ENCODE measurements at regions not wholly inside any gene's neighbourhood (a gene's known extent, or its start where the extent isn't known, plus 50 kb on each side); places are given as distances from the start of the nearest gene placed in this dataset.

DNA sequence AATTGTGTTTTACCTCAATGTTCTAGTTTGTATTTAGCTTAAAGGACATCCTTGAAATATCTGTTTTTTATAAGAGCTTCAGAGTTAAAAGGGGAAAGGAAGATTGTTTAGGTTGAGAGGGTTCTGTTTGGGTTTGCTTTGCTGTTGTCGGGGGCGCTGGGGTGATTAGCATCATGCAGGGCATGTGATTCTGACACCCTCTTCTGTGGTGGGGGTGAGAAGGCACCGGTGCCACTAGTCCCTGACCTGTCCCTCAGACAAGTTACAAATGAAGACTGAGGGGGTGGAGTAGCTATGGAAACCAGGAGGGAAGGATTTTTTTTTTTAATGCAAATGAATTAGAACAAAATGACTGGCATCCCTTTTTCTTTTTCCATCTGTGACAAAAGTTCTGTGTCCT is 291.3 kb downstream of the RPAP3 start:
- Histone ChIP-seq H3K36me3 (ENCODE audit: control insufficient read depth, insufficient read depth, low read length) (no peaks in the 10 kb centered on the region), H3K4me1 (ENCODE audit: control insufficient read depth, insufficient read depth, low read length) (peaks cover 3% of the 10 kb centered on the region), H3K4me3 (ENCODE audit: insufficient read depth, low read depth, low read length) (no peak overlapping the region), H3K27ac (ENCODE audit: insufficient read depth, low read depth, low read length, poor library complexity, severe bottlenecking) (no peak overlapping the region), H3K9me3 (ENCODE audit: control insufficient read depth, low read length) (no peaks in the 10 kb centered on the region), H3K27me3 (ENCODE audit: control insufficient read depth, insufficient read depth, low read length, poor library complexity, severe bottlenecking) (no peaks in the 10 kb centered on the region)
- WGBS, 2 experiments = 62 to 74% methylated on average over 3 of the region's 3 CpGs

DNA sequence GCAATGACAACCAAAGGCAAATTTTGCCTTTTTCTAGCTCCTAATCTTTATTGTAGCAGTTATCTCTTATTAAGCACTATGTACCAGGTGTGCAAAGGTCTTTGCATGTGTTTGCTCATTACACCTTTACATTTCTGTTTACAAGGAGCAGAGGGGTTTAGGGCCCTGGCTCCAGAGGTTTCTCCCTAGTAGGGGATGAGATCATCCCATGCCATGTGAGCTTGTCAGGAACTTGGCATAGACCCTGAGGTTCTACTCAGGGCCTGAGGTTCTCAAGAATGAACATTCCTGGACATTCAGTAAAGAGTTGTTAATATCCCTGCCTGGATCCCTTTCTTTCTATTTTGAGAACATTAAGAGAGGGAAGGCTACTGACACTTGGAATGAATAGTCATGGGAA is 292.0 kb downstream of the RPAP3 start:
- H3K36me3 ChIP-seq (ENCODE audit: control insufficient read depth, insufficient read depth, low read length) = no peaks in the 10 kb centered on the region

DNA sequence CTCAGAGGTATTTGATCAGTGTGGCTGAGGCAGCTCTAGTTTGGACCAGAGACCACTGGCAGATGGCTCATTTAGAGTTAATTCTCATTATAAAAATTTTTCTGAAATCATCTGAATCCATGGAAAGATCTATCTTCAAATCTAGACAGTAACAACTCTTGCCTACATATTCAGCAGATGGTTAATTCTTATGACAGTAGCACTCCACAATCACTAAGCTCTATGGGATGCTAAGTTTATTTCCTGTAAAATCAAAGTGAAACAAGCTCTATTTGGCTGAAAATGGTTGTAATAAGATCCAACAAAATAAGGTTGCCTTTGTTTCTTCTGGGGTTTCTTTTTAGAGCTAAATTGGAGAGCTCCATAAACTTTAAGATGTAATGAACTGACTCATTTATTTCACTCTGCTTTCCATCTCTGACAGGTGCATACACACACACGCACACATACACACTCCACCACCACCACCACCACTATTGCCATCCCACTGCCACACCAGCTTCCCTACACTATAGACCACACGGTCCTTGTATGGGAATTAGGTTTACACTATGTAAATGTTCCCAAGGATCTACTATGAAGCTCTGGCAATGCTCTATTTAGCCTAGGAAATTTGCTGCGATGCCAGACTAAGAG is 293.1 kb downstream of the RPAP3 start:
- H3K4me3 ChIP-seq (ENCODE audit: insufficient read depth, low read depth, low read length) = no peak overlapping the region
- H3K4me1 ChIP-seq (ENCODE audit: control insufficient read depth, insufficient read depth, low read length) = peaks cover 3% of the 10 kb centered on the region
- no peaks in the 10 kb centered on the region for H3K27me3 ChIP-seq (ENCODE audit: control insufficient read depth, insufficient read depth, low read length, poor library complexity, severe bottlenecking)
- 87 to 99% methylated on average over 3 of the region's 3 CpGs for WGBS, 2 experiments
- no peak overlapping the region for H3K27ac ChIP-seq (ENCODE audit: insufficient read depth, low read depth, low read length, poor library complexity, severe bottlenecking)
- no peaks in the 10 kb centered on the region for H3K9me3 ChIP-seq (ENCODE audit: control insufficient read depth, low read length)
- H3K36me3 ChIP-seq (ENCODE audit: control insufficient read depth, insufficient read depth, low read length) = no peaks in the 10 kb centered on the region

More for the DNA sequence above, 292.0 kb downstream of the RPAP3 start:
- H3K27ac ChIP-seq (ENCODE audit: insufficient read depth, low read depth, low read length, poor library complexity, severe bottlenecking) = no peak overlapping the region
- H3K27me3 ChIP-seq (ENCODE audit: control insufficient read depth, insufficient read depth, low read length, poor library complexity, severe bottlenecking) = no peaks in the 10 kb centered on the region
- H3K4me3 ChIP-seq (ENCODE audit: insufficient read depth, low read depth, low read length) = no peak overlapping the region
- no peaks in the 10 kb centered on the region for H3K9me3 ChIP-seq (ENCODE audit: control insufficient read depth, low read length)
- H3K4me1 ChIP-seq (ENCODE audit: control insufficient read depth, insufficient read depth, low read length) = peaks cover 3% of the 10 kb centered on the region

DNA sequence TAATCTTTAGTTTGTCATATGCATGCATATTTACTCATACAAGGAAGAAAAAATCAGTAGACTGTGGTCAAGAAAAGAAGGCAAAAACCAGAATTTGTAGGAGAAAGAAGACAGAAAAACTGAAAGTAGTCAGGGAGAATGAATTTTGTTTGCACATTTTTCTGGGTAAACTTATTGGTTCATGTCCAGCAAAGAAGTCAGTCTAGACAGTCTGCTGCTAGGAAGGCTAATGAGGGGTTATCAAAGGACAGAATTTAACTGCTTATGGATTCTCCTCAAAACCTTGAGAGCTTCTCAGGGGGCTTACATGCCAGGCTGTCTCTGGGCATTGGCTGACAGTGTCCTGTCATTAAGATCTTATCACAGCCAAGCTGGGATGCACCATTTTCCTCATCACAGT is 293.9 kb downstream of the RPAP3 start:
- peaks cover 3% of the 10 kb centered on the region for H3K4me1 ChIP-seq (ENCODE audit: control insufficient read depth, insufficient read depth, low read length)
- H3K4me3 ChIP-seq (ENCODE audit: insufficient read depth, low read depth, low read length) = no peak overlapping the region
- no peak overlapping the region for H3K27ac ChIP-seq (ENCODE audit: insufficient read depth, low read depth, low read length, poor library complexity, severe bottlenecking)
- no peaks in the 10 kb centered on the region for H3K9me3 ChIP-seq (ENCODE audit: control insufficient read depth, low read length)
- no peaks in the 10 kb centered on the region for H3K36me3 ChIP-seq (ENCODE audit: control insufficient read depth, insufficient read depth, low read length)
- no peaks in the 10 kb centered on the region for H3K27me3 ChIP-seq (ENCODE audit: control insufficient read depth, insufficient read depth, low read length, poor library complexity, severe bottlenecking)

DNA sequence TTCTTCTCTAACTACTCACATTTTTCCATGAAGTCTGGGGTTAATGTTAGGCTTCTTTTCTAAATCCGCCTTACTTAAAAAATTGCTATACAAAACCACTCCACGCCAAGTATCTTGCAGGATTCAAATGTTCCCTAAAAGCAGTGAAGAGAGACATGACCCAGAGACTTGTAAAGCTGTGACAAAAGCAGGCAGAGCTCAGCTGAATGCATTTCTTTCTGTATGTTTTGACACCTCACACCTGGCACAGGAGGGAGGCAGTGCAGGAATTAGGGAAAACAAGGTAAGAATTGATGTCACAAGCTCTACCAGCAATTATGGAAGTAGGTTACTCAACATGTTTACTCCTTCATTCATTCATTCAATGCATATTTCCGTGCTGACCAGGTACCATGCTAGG is 295.0 kb downstream of the RPAP3 start:
- Histone ChIP-seq H3K4me1 (ENCODE audit: control insufficient read depth, insufficient read depth, low read length) (peaks cover 3% of the 10 kb centered on the region), H3K36me3 (ENCODE audit: control insufficient read depth, insufficient read depth, low read length) (no peaks in the 10 kb centered on the region), H3K9me3 (ENCODE audit: control insufficient read depth, low read length) (no peaks in the 10 kb centered on the region), H3K27me3 (ENCODE audit: control insufficient read depth, insufficient read depth, low read length, poor library complexity, severe bottlenecking) (no peaks in the 10 kb centered on the region), H3K27ac (ENCODE audit: insufficient read depth, low read depth, low read length, poor library complexity, severe bottlenecking) (no peak overlapping the region), H3K4me3 (ENCODE audit: insufficient read depth, low read depth, low read length) (no peak overlapping the region)
- 90 to 98% methylated on average over 3 of the region's 3 CpGs for WGBS, 2 experiments

DNA sequence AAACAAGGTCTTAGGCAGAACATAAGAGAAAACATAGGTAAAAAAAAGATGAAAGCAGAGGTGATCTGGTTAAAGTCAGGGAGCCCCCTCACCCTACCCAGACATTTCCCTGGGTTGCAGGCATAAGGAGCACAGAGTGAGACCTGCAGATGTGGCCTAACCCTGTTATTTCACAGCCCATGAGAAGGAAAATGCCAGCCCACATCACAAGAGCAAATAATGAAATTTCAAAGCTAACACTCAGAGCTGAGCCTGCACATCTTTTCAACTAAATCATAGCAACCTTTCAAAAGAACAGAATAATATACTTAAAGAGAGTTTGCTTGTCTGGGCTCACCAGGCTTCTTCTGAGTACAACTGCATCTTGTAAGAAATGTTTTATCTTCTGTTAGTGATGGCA is 295.4 kb downstream of the RPAP3 start:
- H3K4me1 ChIP-seq (ENCODE audit: control insufficient read depth, insufficient read depth, low read length) = peaks cover 3% of the 10 kb centered on the region
- no peaks in the 10 kb centered on the region for H3K27me3 ChIP-seq (ENCODE audit: control insufficient read depth, insufficient read depth, low read length, poor library complexity, severe bottlenecking)
- no peaks in the 10 kb centered on the region for H3K9me3 ChIP-seq (ENCODE audit: control insufficient read depth, low read length)
- no peak overlapping the region for H3K4me3 ChIP-seq (ENCODE audit: insufficient read depth, low read depth, low read length)
- no peak overlapping the region for H3K27ac ChIP-seq (ENCODE audit: insufficient read depth, low read depth, low read length, poor library complexity, severe bottlenecking)
- no peaks in the 10 kb centered on the region for H3K36me3 ChIP-seq (ENCODE audit: control insufficient read depth, insufficient read depth, low read length)

DNA sequence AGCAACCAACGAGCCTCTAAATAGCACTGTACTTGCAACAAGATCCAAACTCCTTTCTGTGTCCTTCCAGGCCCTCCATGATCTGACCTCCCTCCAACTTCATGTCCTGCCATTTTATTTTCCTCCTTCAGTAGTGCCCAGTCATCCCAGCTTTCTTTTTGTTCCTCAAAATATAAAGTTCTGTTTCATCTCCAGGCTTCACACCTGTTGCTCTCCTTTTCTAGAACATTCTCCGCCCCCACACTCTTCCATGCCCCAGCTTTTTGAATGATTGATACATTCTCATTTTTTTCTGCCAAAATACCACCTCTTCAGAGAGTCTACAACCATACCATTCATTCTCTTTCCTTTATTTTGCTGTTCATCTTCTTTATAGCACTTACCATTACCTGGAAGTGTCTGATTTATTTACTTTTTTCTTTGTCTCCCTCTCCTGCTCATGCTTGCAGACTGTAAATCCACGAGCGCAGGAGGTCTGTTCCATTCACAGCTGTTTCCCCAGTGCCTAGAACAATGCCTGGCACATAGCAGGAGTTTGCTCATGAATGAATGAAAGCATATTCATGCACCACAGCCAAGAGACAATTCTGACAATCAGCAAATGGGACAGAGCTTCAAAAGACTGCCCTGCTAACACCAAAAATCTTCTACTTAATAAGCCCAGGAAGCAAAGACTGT is 296.4 kb downstream of the RPAP3 start:
- H3K27me3 ChIP-seq (ENCODE audit: control insufficient read depth, insufficient read depth, low read length, poor library complexity, severe bottlenecking) = no peaks in the 10 kb centered on the region
- H3K4me1 ChIP-seq (ENCODE audit: control insufficient read depth, insufficient read depth, low read length) = peaks cover 3% of the 10 kb centered on the region
- H3K9me3 ChIP-seq (ENCODE audit: control insufficient read depth, low read length) = no peaks in the 10 kb centered on the region
- H3K27ac ChIP-seq (ENCODE audit: insufficient read depth, low read depth, low read length, poor library complexity, severe bottlenecking) = no peak overlapping the region
- H3K4me3 ChIP-seq (ENCODE audit: insufficient read depth, low read depth, low read length) = no peak overlapping the region
- 69 to 83% methylated on average over 4 of the region's 4 CpGs for WGBS, 2 experiments
- no peaks in the 10 kb centered on the region for H3K36me3 ChIP-seq (ENCODE audit: control insufficient read depth, insufficient read depth, low read length)

DNA sequence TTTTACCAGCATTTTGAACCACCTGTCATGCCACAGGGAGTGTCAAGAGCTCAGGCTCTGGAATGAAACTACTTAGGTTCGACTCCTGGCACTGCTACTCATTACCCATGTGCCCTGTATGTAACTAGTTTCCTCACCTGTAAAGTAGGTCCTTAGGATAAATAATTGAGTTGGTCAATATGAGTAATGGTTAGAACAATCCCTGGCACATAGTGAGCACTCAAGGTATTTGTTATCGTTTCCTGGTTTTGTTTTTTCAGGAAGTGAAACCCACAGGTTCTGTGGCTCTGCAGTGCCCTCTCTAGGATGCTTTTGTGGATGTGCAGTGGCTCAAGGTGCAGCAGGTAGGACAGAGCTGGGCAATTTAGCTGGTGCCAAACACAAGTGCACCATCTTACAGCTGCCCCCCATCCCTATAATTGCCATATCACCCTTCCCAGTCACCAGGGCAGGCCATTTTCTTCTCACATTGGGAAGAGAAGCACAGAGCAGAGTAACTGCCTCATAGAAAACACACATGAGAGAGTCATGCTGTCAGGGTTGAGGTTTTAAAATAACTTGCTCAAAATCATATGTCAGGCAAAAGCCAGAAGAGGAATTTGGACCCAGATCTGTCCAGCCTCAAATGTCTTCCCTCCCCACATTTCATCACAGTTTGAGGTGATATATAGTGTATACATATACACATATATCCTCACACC is 297.5 kb downstream of the RPAP3 start:
- Histone ChIP-seq H3K36me3 (ENCODE audit: control insufficient read depth, insufficient read depth, low read length) (no peaks in the 10 kb centered on the region), H3K27me3 (ENCODE audit: control insufficient read depth, insufficient read depth, low read length, poor library complexity, severe bottlenecking) (no peaks in the 10 kb centered on the region), H3K9me3 (ENCODE audit: control insufficient read depth, low read length) (no peaks in the 10 kb centered on the region), H3K27ac (ENCODE audit: insufficient read depth, low read depth, low read length, poor library complexity, severe bottlenecking) (no peak overlapping the region), H3K4me3 (ENCODE audit: insufficient read depth, low read depth, low read length) (no peak overlapping the region), H3K4me1 (ENCODE audit: control insufficient read depth, insufficient read depth, low read length) (peaks cover 3% of the 10 kb centered on the region)
- WGBS, 2 experiments = 78 to 86% methylated on average over 2 of the region's 2 CpGs

DNA sequence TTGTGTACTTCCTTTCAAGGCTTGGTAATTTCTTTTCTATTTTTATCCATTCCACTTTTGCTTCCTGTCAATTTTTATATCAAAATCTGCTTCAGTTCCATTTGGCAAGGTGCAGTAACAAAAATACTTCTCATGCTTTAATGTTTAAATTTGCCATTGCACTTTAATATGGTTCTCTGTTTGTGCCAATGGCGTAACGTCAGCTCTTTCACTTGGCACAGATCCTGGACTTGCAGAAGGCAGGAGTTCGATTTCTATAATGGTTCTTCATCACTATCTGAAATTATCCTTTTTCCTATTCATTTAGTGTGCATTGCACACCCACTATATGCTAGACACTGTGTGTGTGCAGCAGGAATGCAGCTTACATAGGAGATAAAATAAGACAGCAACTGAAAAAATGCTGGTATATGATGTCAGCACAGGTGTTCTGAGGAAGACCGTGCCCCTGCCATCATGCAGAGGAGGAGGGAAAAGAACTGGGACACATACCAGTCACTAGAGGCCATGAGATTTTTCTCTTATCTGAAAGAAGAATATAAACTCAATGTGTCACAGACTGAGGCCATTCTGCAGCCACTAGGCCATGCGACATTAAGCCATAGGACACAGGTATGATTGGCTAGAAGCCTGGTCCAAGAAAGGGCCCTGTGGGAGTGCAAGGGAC is 298.2 kb downstream of the RPAP3 start:
- peaks cover 3% of the 10 kb centered on the region for H3K4me1 ChIP-seq (ENCODE audit: control insufficient read depth, insufficient read depth, low read length)
- no peaks in the 10 kb centered on the region for H3K27me3 ChIP-seq (ENCODE audit: control insufficient read depth, insufficient read depth, low read length, poor library complexity, severe bottlenecking)
- WGBS, 2 experiments = 94% methylated on average over 5 of the region's 5 CpGs
- no peaks in the 10 kb centered on the region for H3K36me3 ChIP-seq (ENCODE audit: control insufficient read depth, insufficient read depth, low read length)
- no peak overlapping the region for H3K4me3 ChIP-seq (ENCODE audit: insufficient read depth, low read depth, low read length)
- no peak overlapping the region for H3K27ac ChIP-seq (ENCODE audit: insufficient read depth, low read depth, low read length, poor library complexity, severe bottlenecking)
- no peaks in the 10 kb centered on the region for H3K9me3 ChIP-seq (ENCODE audit: control insufficient read depth, low read length)

DNA sequence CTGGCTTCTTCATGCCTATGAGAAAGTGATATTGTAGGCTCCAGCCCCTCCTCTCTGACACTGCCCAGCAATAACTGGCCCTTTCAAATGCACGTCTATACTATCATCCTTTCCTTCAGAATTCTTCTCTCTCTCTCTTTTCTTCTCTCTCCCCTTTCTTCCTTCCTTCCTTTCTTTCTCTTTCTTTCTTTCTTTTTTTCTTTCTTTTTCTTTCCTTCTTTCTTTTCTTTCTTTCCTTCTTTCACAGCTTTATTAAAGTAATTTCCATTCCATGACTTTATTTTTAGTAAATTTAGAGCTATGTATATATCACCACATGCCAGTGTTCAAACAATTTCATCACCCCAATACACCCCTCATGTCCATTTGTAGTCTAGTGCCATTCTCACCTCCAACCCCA is 302.1 kb downstream of the RPAP3 start:
- H3K4me1 ChIP-seq (ENCODE audit: control insufficient read depth, insufficient read depth, low read length) = no peaks in the 10 kb centered on the region
- no peak overlapping the region for H3K27ac ChIP-seq (ENCODE audit: insufficient read depth, low read depth, low read length, poor library complexity, severe bottlenecking)
- H3K4me3 ChIP-seq (ENCODE audit: insufficient read depth, low read depth, low read length) = no peak overlapping the region
- H3K27me3 ChIP-seq (ENCODE audit: control insufficient read depth, insufficient read depth, low read length, poor library complexity, severe bottlenecking) = no peaks in the 10 kb centered on the region
- 82 to 90% methylated on average over 1 of the region's 1 CpG for WGBS, 2 experiments
- no peaks in the 10 kb centered on the region for H3K9me3 ChIP-seq (ENCODE audit: control insufficient read depth, low read length)
- no peaks in the 10 kb centered on the region for H3K36me3 ChIP-seq (ENCODE audit: control insufficient read depth, insufficient read depth, low read length)

All from ectodermal cell (in vitro differentiated cells).